Osteoblast (primary cell): ENCODE measurements at regions not wholly inside any gene's neighbourhood (a gene's known extent, or its start where the extent isn't known, plus 50 kb on each side); places are given as distances from the start of the nearest gene placed in this dataset.
"Not testable (repeated sequence)": the region's sequence is repeated elsewhere in the genome, so short reads cannot be mapped to it uniquely, and the experiment has no call there.

Source experiments
- DNase-seq: peaks from one replicate; pipeline ENCODE4 v3.0.0; 2011; ENCODE audit warnings: low spot score, mixed read lengths; ENCODE audit not compliant: insufficient read length; ENCODE audit errors: missing footprints
- H2AFZ ChIP-seq: 2 replicates; pipeline ENCODE4 v1.6.0; 2011; ENCODE audit warnings: mild to moderate bottlenecking, low read length
- H3K27ac ChIP-seq: 2 replicates; pipeline ENCODE4 v1.5.1; 2011; ENCODE audit warnings: mild to moderate bottlenecking, low read depth, low read length, moderate library complexity
- H3K27me3 ChIP-seq: 2 replicates; pipeline ENCODE4 v1.6.0; 2012; ENCODE audit warnings: mild to moderate bottlenecking, control low read depth, inconsistent platforms, low read length, moderate library complexity; ENCODE audit not compliant: insufficient read depth
- H3K36me3 ChIP-seq: 2 replicates; pipeline ENCODE4 v1.5.1; 2011; ENCODE audit warnings: mild to moderate bottlenecking, low read length, control low read depth, moderate library complexity; ENCODE audit not compliant: insufficient read depth
- H3K4me1 ChIP-seq: 2 replicates; pipeline ENCODE4 v1.5.1; 2011; ENCODE audit warnings: mild to moderate bottlenecking, low read length, control low read depth, moderate library complexity; ENCODE audit not compliant: insufficient read depth
- H3K4me2 ChIP-seq: 2 replicates; pipeline ENCODE4 v1.6.0; 2011; ENCODE audit warnings: mild to moderate bottlenecking, low read length; ENCODE audit not compliant: insufficient read depth
- H3K4me3 ChIP-seq: fragments of 200-600 bp; sonication (generic); 3 replicates; pipeline ENCODE4 v1.5.1; 2012; ENCODE audit warnings: mild to moderate bottlenecking, low read length, inconsistent platforms; ENCODE audit not compliant: insufficient read depth
- H3K79me2 ChIP-seq: 2 replicates; pipeline ENCODE4 v1.6.0; 2012; ENCODE audit warnings: mild to moderate bottlenecking, low read length, control low read depth, inconsistent platforms; ENCODE audit not compliant: insufficient read depth
- H3K9me3 ChIP-seq: 2 replicates; pipeline ENCODE4 v1.5.1; 2011; ENCODE audit warnings: low read depth, low read length, control low read depth
- H4K20me1 ChIP-seq: 2 replicates; pipeline ENCODE4 v1.6.0; 2012; ENCODE audit warnings: mild to moderate bottlenecking, low read length, control low read depth; ENCODE audit not compliant: insufficient read depth
- CTCF ChIP-seq: IDR thresholded peaks from 2 replicates; pipeline ENCODE4 v1.5.1; 2011; ENCODE audit warnings: mild to moderate bottlenecking, low read depth, low read length, moderate library complexity; ENCODE audit errors: extremely low read depth

- H3K79me2 ChIP-seq = no peaks in the 10 kb centered on the region
- H3K27ac ChIP-seq = no peak overlapping the region
- H3K9me3 ChIP-seq = no peaks in the 10 kb centered on the region
- no peaks in the 10 kb centered on the region for H3K36me3 ChIP-seq
- no peaks in the 10 kb centered on the region for H4K20me1 ChIP-seq
- no peaks in the 10 kb centered on the region for H3K27me3 ChIP-seq
- H3K4me1 ChIP-seq = no peaks in the 10 kb centered on the region
- TF ChIP-seq CTCF = no peak
- no peak overlapping the region for H3K4me3 ChIP-seq
- DNase-seq = no peak
- no peak overlapping the region for H3K4me2 ChIP-seq
- no peak overlapping the region for H2AFZ ChIP-seq
Observed at GRCh38 chr4:144851948-144852347, 206.0 kb downstream of the HHIP start.

- TF ChIP-seq CTCF = no peak
- H3K4me2 ChIP-seq = no peak overlapping the region
Observed at GRCh38 chr4:144861471-144861870, 215.5 kb downstream of the HHIP start.

GRCh38 chr4:144862210-144862609 lies 216.3 kb downstream of the HHIP start:
- Histone ChIP-seq H3K27ac (no peak overlapping the region), H3K27me3 (no peaks in the 10 kb centered on the region), H4K20me1 (no peaks in the 10 kb centered on the region), H3K9me3 (no peaks in the 10 kb centered on the region), H3K79me2 (no peaks in the 10 kb centered on the region), H2AFZ (no peak overlapping the region), H3K36me3 (no peaks in the 10 kb centered on the region), H3K4me2 (no peak overlapping the region), H3K4me1 (no peaks in the 10 kb centered on the region), H3K4me3 (no peak overlapping the region)
- TF ChIP-seq CTCF = no peak
- no peak for DNase-seq

More at GRCh38 chr4:144861471-144861870, 215.5 kb downstream of the HHIP start:
- Histone ChIP-seq H3K79me2 (no peaks in the 10 kb centered on the region), H4K20me1 (no peaks in the 10 kb centered on the region), H3K4me3 (no peak overlapping the region), H2AFZ (no peak overlapping the region), H3K36me3 (no peaks in the 10 kb centered on the region), H3K27ac (no peak overlapping the region), H3K4me1 (no peaks in the 10 kb centered on the region), H3K27me3 (no peaks in the 10 kb centered on the region), H3K9me3 (no peaks in the 10 kb centered on the region)
- no peak for DNase-seq

GRCh38 chr4:144864891-144865290 lies 218.9 kb downstream of the HHIP start:
- not testable (repeated sequence) for H3K27ac ChIP-seq, H3K4me2 ChIP-seq, H2AFZ ChIP-seq

GRCh38 chr4:144868309-144868708 lies 222.4 kb downstream of the HHIP start:
- no peaks in the 10 kb centered on the region for H3K27me3 ChIP-seq
- H3K79me2 ChIP-seq = no peaks in the 10 kb centered on the region
- no peak for DNase-seq
- H2AFZ ChIP-seq = no peak overlapping the region
- no peak overlapping the region for H3K27ac ChIP-seq
- no peaks in the 10 kb centered on the region for H3K9me3 ChIP-seq
- H3K4me3 ChIP-seq = no peak overlapping the region
- H3K4me2 ChIP-seq = no peak overlapping the region
- no peaks in the 10 kb centered on the region for H4K20me1 ChIP-seq
- H3K36me3 ChIP-seq = no peaks in the 10 kb centered on the region
- H3K4me1 ChIP-seq = no peaks in the 10 kb centered on the region
- TF ChIP-seq CTCF = no peak

More at GRCh38 chr4:144864891-144865290, 218.9 kb downstream of the HHIP start:
- H3K79me2 ChIP-seq, H3K27me3 ChIP-seq, H3K4me3 ChIP-seq, H3K4me1 ChIP-seq, DNase-seq, H3K36me3 ChIP-seq, H3K9me3 ChIP-seq, H4K20me1 ChIP-seq: not testable (repeated sequence)
